Activated B cell treated with CpG ODN at 0.5 μM for 24 hours (primary cell): ENCODE measurements at regions not wholly inside any gene's neighbourhood (a gene's known extent, or its start where the extent isn't known, plus 50 kb on each side); places are given as distances from the start of the nearest gene placed in this dataset.

ENCODE experiments used
- ATAC-seq: fragments of 200-7000 bp; cut with Tn5 transposase; one replicate; pipeline ENCODE4 v1.10.0; 2021; ENCODE audit warnings: low read depth, mild to moderate bottlenecking, moderate library complexity
- CTCF ChIA-PET: fragments of 350-600 bp; sonication (Branson Sonifier 250); formaldehyde crosslinking; loops from one replicate; lab custom pipeline; 2021; ENCODE audit warnings: antibody characterized with exemption; lab: Charles Lee
- POLR2A ChIA-PET: fragments of 350-600 bp; sonication (Branson Sonifier 250); formaldehyde crosslinking; loops from one replicate; lab custom pipeline; 2021; ENCODE audit warnings: antibody characterized with exemption; lab: Charles Lee
- DNase-seq: peaks from one replicate; pipeline ENCODE4 v3.0.0; 2022
- H3K27ac Mint-ChIP-seq: one replicate; pipeline ENCODE4 v1.8.0; 2020; ENCODE audit warnings: mixed read lengths
- H3K27me3 Mint-ChIP-seq: one replicate; pipeline ENCODE4 v1.8.0; 2021; ENCODE audit warnings: mixed read lengths
- H3K36me3 Mint-ChIP-seq: one replicate; pipeline ENCODE4 v1.8.0; 2021; ENCODE audit warnings: low read depth, mixed read lengths
- H3K4me1 Mint-ChIP-seq: one replicate; pipeline ENCODE4 v1.8.0; 2021; ENCODE audit warnings: mixed read lengths
- H3K4me3 Mint-ChIP-seq: one replicate; pipeline ENCODE4 v1.8.0; 2020; ENCODE audit warnings: mild to moderate bottlenecking, mixed read lengths
- H3K9me3 Mint-ChIP-seq: one replicate; pipeline ENCODE4 v1.8.0; 2020; ENCODE audit warnings: mixed read lengths
- CTCF ChIP-seq: fragments of 200-600 bp; IDR thresholded peaks from one replicate; pipeline ENCODE4 v1.8.0; 2022; ENCODE audit warnings: antibody characterized with exemption, mild to moderate bottlenecking
- intact Hi-C: fragments of 100-400 bp; cut with micrococcal nuclease; formaldehyde crosslinking; loops from one replicate; pipeline ENCODE4 v1.15.1; 2024

GRCh38 chr13:103876571-103876970 lies 810.4 kb upstream of the SLC10A2 start:
- TF ChIP-seq CTCF: no peak
- Mint-ChIP-seq H3K9me3 (no peaks in the 10 kb centered on the region), H3K4me3 (no peak overlapping the region), H3K4me1 (no peaks in the 10 kb centered on the region), H3K27me3 (no peaks in the 10 kb centered on the region), H3K36me3 (no peaks in the 10 kb centered on the region), H3K27ac (no peak overlapping the region)
- intact Hi-C loops: no loop called here
- ChIA-PET CTCF (no interaction called here), POLR2A (no interaction called here)
- ATAC-seq: no peak
- DNase-seq: no peak

GRCh38 chr13:103873725-103874124 lies 807.5 kb upstream of the SLC10A2 start:
- intact Hi-C loops: no loop called here
- CTCF ChIA-PET: no interaction called here
- peaks cover 9% of the 10 kb centered on the region for H3K9me3 Mint-ChIP-seq
- no peak for TF ChIP-seq CTCF
- H3K4me3 Mint-ChIP-seq: no peak overlapping the region
- H3K4me1 Mint-ChIP-seq: no peaks in the 10 kb centered on the region
- ATAC-seq: no peak
- no peaks in the 10 kb centered on the region for H3K27me3 Mint-ChIP-seq
- no peaks in the 10 kb centered on the region for H3K36me3 Mint-ChIP-seq
- POLR2A ChIA-PET: no interaction called here
- no peak for DNase-seq
- H3K27ac Mint-ChIP-seq: no peak overlapping the region

- TF ChIP-seq CTCF: no peak
- Mint-ChIP-seq H3K27ac (no peak overlapping the region), H3K4me1 (no peaks in the 10 kb centered on the region), H3K4me3 (no peak overlapping the region), H3K27me3 (no peaks in the 10 kb centered on the region), H3K36me3 (no peaks in the 10 kb centered on the region), H3K9me3 (peaks cover 7% of the 10 kb centered on the region)
- intact Hi-C loops: no loop called here
- POLR2A ChIA-PET: no interaction called here
- ATAC-seq (no peak), DNase-seq (no peak)
- CTCF ChIA-PET: no interaction called here
Measured at GRCh38 chr13:103866048-103866447, 799.8 kb upstream of the SLC10A2 start.

GRCh38 chr13:103862525-103862924 lies 796.3 kb upstream of the SLC10A2 start:
- intact Hi-C loops: no loop called here
- Mint-ChIP-seq H3K4me3 (no peak overlapping the region), H3K4me1 (no peaks in the 10 kb centered on the region), H3K9me3 (no peaks in the 10 kb centered on the region), H3K27me3 (no peaks in the 10 kb centered on the region), H3K27ac (no peak overlapping the region), H3K36me3 (no peaks in the 10 kb centered on the region)
- CTCF ChIA-PET: no interaction called here
- ATAC-seq (no peak), DNase-seq (no peak)
- POLR2A ChIA-PET: no interaction called here
- TF ChIP-seq CTCF: no peak

GRCh38 chr13:103859952-103860351 lies 793.7 kb upstream of the SLC10A2 start:
- DNase-seq (no peak), ATAC-seq (no peak)
- intact Hi-C loops: no loop called here
- H3K4me3 Mint-ChIP-seq: no peak overlapping the region
- no peaks in the 10 kb centered on the region for H3K27me3 Mint-ChIP-seq
- ChIA-PET POLR2A (no interaction called here), CTCF (no interaction called here)
- H3K36me3 Mint-ChIP-seq: no peaks in the 10 kb centered on the region
- H3K27ac Mint-ChIP-seq: no peak overlapping the region
- no peaks in the 10 kb centered on the region for H3K4me1 Mint-ChIP-seq
- no peaks in the 10 kb centered on the region for H3K9me3 Mint-ChIP-seq
- TF ChIP-seq CTCF: no peak
